GM12865 (cell line): ENCODE measurements at regions not wholly inside any gene's neighbourhood (a gene's known extent, or its start where the extent isn't known, plus 50 kb on each side); places are given as distances from the start of the nearest gene placed in this dataset.

Experiments used
- DNase-seq: peaks from one replicate; pipeline ENCODE4 v3.0.0; 2010; ENCODE audit warnings: low read depth
- H3K4me3 ChIP-seq: 2 replicates; pipeline ENCODE4 v1.5.1; 2011; ENCODE audit warnings: mild to moderate bottlenecking, low read depth, low read length, control low read depth
- CTCF ChIP-seq: IDR thresholded peaks from 2 replicates; pipeline ENCODE4 v1.5.1; 2011; ENCODE audit warnings: low read length, control low read depth, low read depth, inconsistent platforms; ENCODE audit not compliant: insufficient read depth; ENCODE audit errors: missing control alignments

DNA sequence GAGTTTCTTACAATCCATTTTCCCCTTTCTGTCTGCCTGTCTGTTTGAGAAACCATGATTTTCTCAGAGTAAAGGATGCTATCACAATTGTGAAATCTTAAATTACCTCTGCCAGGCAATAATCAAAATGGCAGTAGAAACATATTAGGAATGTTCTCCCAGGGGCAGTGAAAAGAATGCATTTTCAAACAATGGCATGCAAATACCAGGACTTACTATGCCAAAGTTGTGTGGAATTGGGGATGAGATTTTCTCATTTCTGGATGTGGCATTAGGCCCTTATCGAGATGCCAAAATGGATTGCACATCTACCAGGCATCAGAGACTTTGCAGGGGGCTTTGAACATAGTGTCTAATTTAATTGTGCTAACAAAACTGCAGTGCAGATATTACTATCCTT lies 821.4 kb downstream of the RNF144A start:
- no peak overlapping the region for H3K4me3 ChIP-seq
- no peak for DNase-seq
- TF ChIP-seq CTCF = no peak

- TF ChIP-seq CTCF = no peak
- no peak for DNase-seq
- no peak overlapping the region for H3K4me3 ChIP-seq
Measured at GRCh38 chr2:7740114-7740513, 822.9 kb downstream of the RNF144A start.

- no peak for DNase-seq
- no peak for TF ChIP-seq CTCF
- no peak overlapping the region for H3K4me3 ChIP-seq
Measured at GRCh38 chr2:7742301-7742700, 825.1 kb downstream of the RNF144A start.

GRCh38 chr2:7744827-7745226 lies 827.6 kb downstream of the RNF144A start:
- DNase-seq = no peak
- TF ChIP-seq CTCF = no peak
- H3K4me3 ChIP-seq = no peak overlapping the region

- no peak for TF ChIP-seq CTCF
- no peak overlapping the region for H3K4me3 ChIP-seq
- DNase-seq = no peak
Measured at GRCh38 chr2:7745369-7745768, 828.2 kb downstream of the RNF144A start.

DNA sequence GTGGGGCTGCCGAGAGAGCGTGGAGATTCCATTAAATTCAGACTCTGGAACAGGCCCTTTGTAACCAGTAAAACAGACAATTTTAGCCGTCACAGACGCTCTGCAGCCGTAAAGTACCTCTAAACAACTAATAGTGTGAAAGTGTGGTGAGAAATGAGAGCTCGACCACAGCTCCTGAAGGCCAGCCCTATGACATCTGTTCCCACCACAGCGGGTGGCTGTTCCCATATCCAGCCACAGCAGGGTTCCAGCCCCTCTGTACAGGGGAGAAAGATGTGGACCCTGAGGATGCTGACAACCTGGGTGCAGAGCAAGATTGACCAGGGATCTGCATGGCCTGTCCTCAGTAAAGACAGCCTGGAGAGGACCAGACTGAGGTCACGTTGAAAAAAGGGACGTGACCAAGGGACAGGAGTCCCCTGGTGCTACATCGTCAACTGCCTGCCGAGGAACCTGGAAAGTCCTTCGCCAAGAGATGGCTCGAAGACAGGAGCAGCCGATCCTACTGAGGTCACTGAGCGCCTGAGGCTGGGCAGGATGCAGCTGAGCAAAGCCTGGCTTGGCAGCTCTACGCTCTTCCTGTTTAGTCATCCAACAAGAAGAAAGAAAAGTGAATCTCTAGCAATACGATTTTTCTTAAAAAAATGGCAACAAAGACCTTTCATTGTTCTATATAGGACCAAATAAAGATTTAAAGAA lies 831.7 kb downstream of the RNF144A start:
- TF ChIP-seq CTCF = no peak
- peak; percentile 78 for DNase-seq
- H3K4me3 ChIP-seq = peak overlapping the region; percentile 23; the same call in 1 of the 2 replicates
